ENCODE measurements at regions not wholly inside any gene's neighbourhood (a gene's known extent, or its start where the extent isn't known, plus 50 kb on each side); places are given as distances from the start of the nearest gene placed in this dataset.
"Not testable (repeated sequence)": the region's sequence is repeated elsewhere in the genome, so short reads cannot be mapped to it uniquely, and the experiment has no call there.

DNA sequence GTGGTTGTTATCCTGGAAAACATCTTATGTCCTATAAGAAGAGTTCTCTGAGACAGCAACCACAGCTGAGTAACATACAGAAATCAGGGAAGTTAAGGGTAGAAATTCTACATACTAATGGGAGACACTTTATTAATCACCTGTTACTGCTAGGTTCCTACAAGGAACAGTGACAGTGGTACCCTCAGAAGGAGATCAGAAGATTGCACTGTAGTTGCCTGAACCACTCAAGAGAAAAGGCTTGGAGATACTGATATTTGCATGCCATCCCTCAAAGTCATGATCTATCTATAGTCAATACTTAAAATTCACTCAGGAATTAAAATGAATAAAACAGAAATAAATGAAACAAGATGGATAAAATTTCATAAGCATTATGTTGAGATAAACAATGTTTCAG is 136.0 kb downstream of the LMLN start:
- peaks cover 10 to 49% (median 16%) of the 10 kb centered on the region in 3 donors for H3K27me3 Mint-ChIP-seq (ENCODE audit: low read depth in 3 of 3)
- no peak overlapping the region for H3K4me3 Mint-ChIP-seq
- Histone ChIP-seq H2AFZ (ENCODE audit: insufficient read depth, low read depth, low read length, poor library complexity, severe bottlenecking) (no peak overlapping the region), H3K27me3 (ENCODE audit: control insufficient read depth in 2 of 2, insufficient read depth in 2 of 2, low read length in 2 of 2) (peaks cover 13 to 32% of the 10 kb centered on the region in 2 donors), H3K4me1 (ENCODE audit: control insufficient read depth in 1 of 2, insufficient read depth in 2 of 2, low read length in 2 of 2) (no peaks in the 10 kb centered on the region), H4K20me1 (ENCODE audit: insufficient read depth, low read length) (no peaks in the 10 kb centered on the region), H3K36me3 (replicated peaks in 1 of 2; ENCODE audit: control insufficient read depth in 1 of 2, insufficient read depth in 2 of 2, low read length in 2 of 2) (no peaks in the 10 kb centered on the region), H3K27ac (ENCODE audit: low read depth in 1 of 2, low read length in 2 of 2) (no peak overlapping the region), H3K79me2 (ENCODE audit: insufficient read depth, low read length) (no peaks in the 10 kb centered on the region), H3K9me3 (replicated peaks in 1 of 2; ENCODE audit: control insufficient read depth in 1 of 2, insufficient read depth in 1 of 2, low read length in 2 of 2) (peaks cover 0 to 7% of the 10 kb centered on the region in 2 donors), H3K4me3 (replicated peaks in 1 of 3; ENCODE audit: low read depth in 2 of 3, low read length in 3 of 3) (no peak overlapping the region), H3K9ac (ENCODE audit: insufficient read depth, low read length, poor library complexity, severe bottlenecking) (no peak overlapping the region), H3K4me2 (replicated peaks; ENCODE audit: extremely low read depth, low read length, poor library complexity, severe bottlenecking) (no peak overlapping the region)
- H3K4me1 Mint-ChIP-seq = peaks cover 5% of the 10 kb centered on the region
- H3K36me3 Mint-ChIP-seq = no peaks in the 10 kb centered on the region
- no peak overlapping the region for H3K27ac Mint-ChIP-seq
- TF ChIP-seq, protein P1, sequence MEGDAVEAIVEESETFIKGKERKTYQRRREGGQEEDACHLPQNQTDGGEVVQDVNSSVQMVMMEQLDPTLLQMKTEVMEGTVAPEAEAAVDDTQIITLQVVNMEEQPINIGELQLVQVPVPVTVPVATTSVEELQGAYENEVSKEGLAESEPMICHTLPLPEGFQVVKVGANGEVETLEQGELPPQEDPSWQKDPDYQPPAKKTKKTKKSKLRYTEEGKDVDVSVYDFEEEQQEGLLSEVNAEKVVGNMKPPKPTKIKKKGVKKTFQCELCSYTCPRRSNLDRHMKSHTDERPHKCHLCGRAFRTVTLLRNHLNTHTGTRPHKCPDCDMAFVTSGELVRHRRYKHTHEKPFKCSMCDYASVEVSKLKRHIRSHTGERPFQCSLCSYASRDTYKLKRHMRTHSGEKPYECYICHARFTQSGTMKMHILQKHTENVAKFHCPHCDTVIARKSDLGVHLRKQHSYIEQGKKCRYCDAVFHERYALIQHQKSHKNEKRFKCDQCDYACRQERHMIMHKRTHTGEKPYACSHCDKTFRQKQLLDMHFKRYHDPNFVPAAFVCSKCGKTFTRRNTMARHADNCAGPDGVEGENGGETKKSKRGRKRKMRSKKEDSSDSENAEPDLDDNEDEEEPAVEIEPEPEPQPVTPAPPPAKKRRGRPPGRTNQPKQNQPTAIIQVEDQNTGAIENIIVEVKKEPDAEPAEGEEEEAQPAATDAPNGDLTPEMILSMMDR (IDR thresholded peaks at IDR 0.05) = no peak
- peaks cover 2 to 10% (median 8%) of the 10 kb centered on the region in 7 donors for H3K9me3 Mint-ChIP-seq
- intact Hi-C loops (cut with micrococcal nuclease) = no loop called here
- DNase-seq = no peak

DNA sequence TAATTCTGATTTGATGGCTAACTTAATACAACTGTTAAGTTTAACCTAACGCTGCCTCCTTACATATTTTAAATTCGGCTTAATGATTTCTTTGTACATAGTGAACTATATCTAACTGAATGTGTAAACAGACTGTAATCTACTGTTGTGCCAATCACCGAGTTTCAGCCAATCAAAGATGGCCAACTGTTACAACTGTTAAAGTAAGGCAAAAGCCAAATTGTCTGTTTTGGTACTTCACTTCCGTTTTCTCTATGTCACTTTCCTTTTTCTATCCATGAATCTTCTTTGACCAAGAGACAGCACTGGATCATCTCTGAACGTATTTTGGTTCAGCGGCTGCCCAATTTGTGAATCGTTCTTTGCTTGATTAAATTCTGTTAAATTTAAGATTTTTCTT is 137.0 kb downstream of the LMLN start:
- H3K9me3 Mint-ChIP-seq = peaks cover 2 to 14% (median 10%) of the 10 kb centered on the region in 7 donors
- Histone ChIP-seq H3K27me3 (ENCODE audit: control insufficient read depth in 2 of 2, insufficient read depth in 2 of 2, low read length in 2 of 2) (peaks cover 12 to 28% of the 10 kb centered on the region in 2 donors), H3K27ac (ENCODE audit: low read depth in 1 of 2, low read length in 2 of 2) (no peak overlapping the region), H3K9ac (ENCODE audit: insufficient read depth, low read length, poor library complexity, severe bottlenecking) (no peak overlapping the region), H3K9me3 (replicated peaks in 1 of 2; ENCODE audit: control insufficient read depth in 1 of 2, insufficient read depth in 1 of 2, low read length in 2 of 2) (peaks cover 0 to 7% of the 10 kb centered on the region in 2 donors), H4K20me1 (ENCODE audit: insufficient read depth, low read length) (no peaks in the 10 kb centered on the region), H3K4me2 (replicated peaks; ENCODE audit: extremely low read depth, low read length, poor library complexity, severe bottlenecking) (no peak overlapping the region), H3K4me3 (replicated peaks in 1 of 3; ENCODE audit: low read depth in 2 of 3, low read length in 3 of 3) (no peak overlapping the region), H3K79me2 (ENCODE audit: insufficient read depth, low read length) (no peaks in the 10 kb centered on the region), H3K4me1 (ENCODE audit: control insufficient read depth in 1 of 2, insufficient read depth in 2 of 2, low read length in 2 of 2) (no peaks in the 10 kb centered on the region), H2AFZ (ENCODE audit: insufficient read depth, low read depth, low read length, poor library complexity, severe bottlenecking) (no peak overlapping the region), H3K36me3 (replicated peaks in 1 of 2; ENCODE audit: control insufficient read depth in 1 of 2, insufficient read depth in 2 of 2, low read length in 2 of 2) (no peaks in the 10 kb centered on the region)
- 80% methylated on average over 1 of the region's 7 CpGs for WGBS (ENCODE audit: insufficient coverage)
- H3K4me1 Mint-ChIP-seq = peaks cover 5% of the 10 kb centered on the region
- no peak overlapping the region for H3K4me3 Mint-ChIP-seq
- DNase-seq = no peak
- no peak overlapping the region for H3K27ac Mint-ChIP-seq
- intact Hi-C loops (cut with micrococcal nuclease) = no loop called here
- peaks cover 10 to 49% (median 15%) of the 10 kb centered on the region in 3 donors for H3K27me3 Mint-ChIP-seq (ENCODE audit: low read depth in 3 of 3)
- TF ChIP-seq, protein P1 (IDR thresholded peaks at IDR 0.05) = no peak
- H3K36me3 Mint-ChIP-seq = no peaks in the 10 kb centered on the region

DNA sequence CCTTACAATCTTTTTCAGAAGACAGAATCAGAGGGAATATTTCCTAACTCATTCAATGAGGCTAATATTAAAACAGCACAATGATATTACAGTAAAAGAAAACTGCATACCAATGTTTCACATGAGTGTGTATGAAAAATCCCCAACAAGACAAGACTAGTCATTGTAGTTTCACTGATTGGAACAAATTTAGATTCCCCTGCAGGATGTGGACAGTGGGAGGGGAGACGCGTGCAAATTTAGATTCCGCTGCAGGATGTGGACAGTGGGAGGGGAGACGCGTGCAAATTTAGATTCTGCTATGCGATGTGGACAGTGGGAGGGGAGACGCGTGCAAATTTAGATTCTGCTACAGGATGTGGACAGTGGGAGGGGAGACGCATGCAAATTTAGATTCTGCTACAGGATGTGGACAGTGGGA is 138.7 kb downstream of the LMLN start:
- H3K4me3 ChIP-seq (replicated peaks in 1 of 3; ENCODE audit: low read depth in 2 of 3, low read length in 3 of 3); H3K79me2 ChIP-seq (ENCODE audit: insufficient read depth, low read length); H3K4me2 ChIP-seq (replicated peaks; ENCODE audit: extremely low read depth, low read length, poor library complexity, severe bottlenecking); DNase-seq; H3K4me1 Mint-ChIP-seq; H3K9ac ChIP-seq (ENCODE audit: insufficient read depth, low read length, poor library complexity, severe bottlenecking); H2AFZ ChIP-seq (ENCODE audit: insufficient read depth, low read depth, low read length, poor library complexity, severe bottlenecking); H4K20me1 ChIP-seq (ENCODE audit: insufficient read depth, low read length); H3K27ac Mint-ChIP-seq; H3K36me3 Mint-ChIP-seq; intact Hi-C loops (cut with micrococcal nuclease); H3K4me1 ChIP-seq (ENCODE audit: control insufficient read depth in 1 of 2, insufficient read depth in 2 of 2, low read length in 2 of 2); H3K36me3 ChIP-seq (replicated peaks in 1 of 2; ENCODE audit: control insufficient read depth in 1 of 2, insufficient read depth in 2 of 2, low read length in 2 of 2); H3K27ac ChIP-seq (ENCODE audit: low read depth in 1 of 2, low read length in 2 of 2): not testable (repeated sequence)
- Mint-ChIP-seq H3K27me3 (ENCODE audit: low read depth in 3 of 3) (peaks cover 2 to 32% (median 10%) of the 10 kb centered on the region in 3 donors), H3K4me3 (peak overlapping the region in 1 of 2 donors; percentile 21), H3K9me3 (peaks cover 2 to 19% (median 12%) of the 10 kb centered on the region in 7 donors)
- WGBS (ENCODE audit: insufficient coverage) = 0% methylated on average over 1 of the region's 9 CpGs
- H3K9me3 ChIP-seq (replicated peaks in 1 of 2; ENCODE audit: control insufficient read depth in 1 of 2, insufficient read depth in 1 of 2, low read length in 2 of 2) = peaks cover 0 to 15% of the 10 kb centered on the region in 2 donors
- H3K27me3 ChIP-seq (ENCODE audit: control insufficient read depth in 2 of 2, insufficient read depth in 2 of 2, low read length in 2 of 2) = peaks cover 5 to 16% of the 10 kb centered on the region in 2 donors

All from CD14-positive monocyte (primary cell).